ENCODE measurements at regions not wholly inside any gene's neighbourhood (a gene's known extent, or its start where the extent isn't known, plus 50 kb on each side); places are given as distances from the start of the nearest gene placed in this dataset.
"Not testable (repeated sequence)": the region's sequence is repeated elsewhere in the genome, so short reads cannot be mapped to it uniquely, and the experiment has no call there.

- no peak for DNase-seq (ENCODE audit: low read depth in 2 of 2)
These were observed 451.1 kb upstream of the ATP11B start for GRCh38 chr3:182342252-182342651.

- DNase-seq (ENCODE audit: low read depth in 2 of 2), result not testable (repeated sequence)
These were observed 449.3 kb upstream of the ATP11B start for GRCh38 chr3:182344026-182344425.

- DNase-seq (ENCODE audit: low read depth in 2 of 2), result no peak
These were observed 444.3 kb upstream of the ATP11B start for GRCh38 chr3:182349051-182349450.

GRCh38 chr3:182349951-182350517 is 443.3 kb upstream of the ATP11B start:
- no peak for DNase-seq (ENCODE audit: low read depth in 2 of 2)

- DNase-seq (ENCODE audit: low read depth in 2 of 2), result no peak
These were observed 435.4 kb upstream of the ATP11B start for GRCh38 chr3:182357928-182358327.

GRCh38 chr3:182364323-182364722 is 429.0 kb upstream of the ATP11B start:
- no peak for DNase-seq (ENCODE audit: low read depth in 2 of 2)

- peak; percentile 6 to 26 for DNase-seq (ENCODE audit: low read depth in 2 of 2)
These were observed 428.3 kb upstream of the ATP11B start for GRCh38 chr3:182364723-182365650.

- no peak for DNase-seq (ENCODE audit: low read depth in 2 of 2)
These were observed 426.6 kb upstream of the ATP11B start for GRCh38 chr3:182366746-182367145.

GRCh38 chr3:182369861-182370260 is 423.4 kb upstream of the ATP11B start:
- DNase-seq (ENCODE audit: low read depth in 2 of 2), result no peak

- no peak for DNase-seq (ENCODE audit: low read depth in 2 of 2)
These were observed 422.4 kb upstream of the ATP11B start for GRCh38 chr3:182370949-182371348.

GRCh38 chr3:182375916-182376315 is 417.4 kb upstream of the ATP11B start:
- DNase-seq (ENCODE audit: low read depth in 2 of 2), result no peak

- DNase-seq (ENCODE audit: low read depth in 2 of 2), result no peak
These were observed 411.0 kb upstream of the ATP11B start for GRCh38 chr3:182382112-182382857.

- no peak for DNase-seq (ENCODE audit: low read depth in 2 of 2)
These were observed 409.1 kb upstream of the ATP11B start for GRCh38 chr3:182384221-182384620.

GRCh38 chr3:182385356-182385755 is 407.9 kb upstream of the ATP11B start:
- no peak for DNase-seq (ENCODE audit: low read depth in 2 of 2)

- no peak for DNase-seq (ENCODE audit: low read depth in 2 of 2)
These were observed 404.8 kb upstream of the ATP11B start for GRCh38 chr3:182388506-182388905.

- DNase-seq (ENCODE audit: low read depth in 2 of 2), result no peak
These were observed 404.1 kb upstream of the ATP11B start for GRCh38 chr3:182389071-182389815.

- DNase-seq (ENCODE audit: low read depth in 2 of 2), result no peak
These were observed 402.9 kb upstream of the ATP11B start for GRCh38 chr3:182390421-182390820.

GRCh38 chr3:182392182-182392937 is 400.9 kb upstream of the ATP11B start:
- DNase-seq (ENCODE audit: low read depth in 2 of 2), result no peak

GRCh38 chr3:182393151-182393550 is 400.2 kb upstream of the ATP11B start:
- no peak for DNase-seq (ENCODE audit: low read depth in 2 of 2)

GRCh38 chr3:182393830-182394367 is 399.4 kb upstream of the ATP11B start:
- DNase-seq (ENCODE audit: low read depth in 2 of 2), result no peak

GRCh38 chr3:182397164-182397563 is 396.1 kb upstream of the ATP11B start:
- DNase-seq (ENCODE audit: low read depth in 2 of 2), result no peak

Data from fibroblast of skin of left quadriceps (primary cell).